ENCODE measurements at regions not wholly inside any gene's neighbourhood (a gene's known extent, or its start where the extent isn't known, plus 50 kb on each side); places are given as distances from the start of the nearest gene placed in this dataset.

DNA sequence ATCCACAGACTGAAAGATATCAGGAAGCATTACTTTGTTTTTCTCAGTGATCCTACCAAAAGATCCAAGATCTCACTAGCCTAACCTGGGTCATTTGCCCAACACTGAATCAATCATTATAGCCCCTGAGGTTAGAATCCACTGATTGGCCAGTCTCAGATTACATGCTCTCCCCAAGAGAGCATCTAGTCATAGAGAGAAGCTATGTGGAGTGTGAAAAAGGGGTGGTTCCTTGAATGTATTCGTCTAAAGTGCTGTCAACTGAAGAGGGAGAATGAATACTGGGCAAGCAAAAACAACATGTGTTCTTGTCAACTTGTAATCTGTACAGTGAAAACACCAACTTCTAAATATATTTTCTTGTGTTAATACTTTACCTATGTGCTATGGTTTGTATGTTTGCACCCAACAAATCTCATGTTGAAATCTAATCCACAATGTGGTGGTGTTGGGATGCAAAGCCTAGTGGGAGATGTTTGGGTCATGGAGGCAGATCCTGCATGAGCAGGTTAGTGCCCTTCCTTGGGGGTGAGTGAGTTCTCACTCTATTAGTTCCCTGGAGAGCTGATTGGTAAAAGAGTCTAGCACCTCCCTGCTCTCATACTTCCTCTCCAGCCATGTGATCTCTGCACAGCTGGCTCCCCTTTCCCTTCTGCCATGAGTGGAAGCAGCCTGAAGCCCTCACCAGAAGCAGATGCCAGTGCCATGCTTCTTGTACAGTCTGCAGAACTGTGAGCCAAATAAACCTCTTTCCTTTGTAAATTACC lies 60.3 kb upstream of the PJA2 start:
- no peak for DNase-seq (ENCODE audit: low read depth, low spot score)

DNA sequence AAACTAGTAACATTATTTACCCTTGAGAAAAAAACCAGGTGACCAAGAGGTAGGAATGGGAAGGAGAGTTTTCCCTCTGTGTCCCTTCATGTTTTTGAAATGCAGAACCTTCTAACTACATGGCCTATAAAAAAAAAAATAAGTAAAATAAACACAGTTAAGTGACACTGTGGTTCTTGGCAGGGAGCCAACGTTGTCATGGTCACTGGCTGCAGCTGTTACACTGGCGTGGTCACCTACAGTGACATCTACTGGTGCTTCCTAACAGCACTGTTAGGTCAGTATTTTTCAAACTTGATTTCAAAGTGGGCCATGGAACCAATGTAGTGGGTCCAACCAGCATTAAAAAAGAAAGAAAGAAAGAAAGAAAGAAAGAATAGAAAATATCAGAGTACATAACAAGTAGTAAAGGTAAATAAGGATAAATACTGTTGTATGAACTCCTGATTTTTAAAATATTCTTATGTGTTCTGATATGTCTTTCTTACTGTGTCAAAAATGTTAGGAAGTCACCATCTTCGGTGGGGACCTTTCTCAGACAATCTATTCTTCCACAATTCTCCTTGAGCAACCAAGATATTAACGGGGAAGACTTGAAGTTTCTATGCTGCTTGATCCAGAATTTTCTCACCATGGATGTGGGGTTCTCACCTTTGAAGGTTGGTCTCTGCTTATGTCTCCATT lies 59.1 kb upstream of the PJA2 start:
- DNase-seq (ENCODE audit: low read depth, low spot score): peak; percentile 90

DNA sequence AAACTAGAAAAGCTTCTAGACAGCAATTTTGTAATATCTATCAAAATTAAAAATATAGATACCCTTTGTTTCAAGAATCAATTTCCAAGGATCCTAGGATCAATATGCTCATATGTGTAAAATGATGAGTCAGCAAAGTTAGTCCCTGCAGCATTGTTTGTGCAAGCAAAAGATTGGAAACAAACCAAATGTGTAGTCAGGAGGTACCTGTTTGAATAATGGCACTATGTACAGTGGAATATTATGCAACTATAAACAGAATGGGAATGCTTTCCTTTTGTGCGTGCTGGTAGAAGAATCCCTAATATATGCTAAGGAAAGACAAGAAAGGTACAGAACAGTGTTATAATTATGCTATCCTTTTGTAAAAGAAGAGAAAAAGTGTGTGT lies 58.5 kb upstream of the PJA2 start:
- DNase-seq (ENCODE audit: low read depth, low spot score): no peak

DNA sequence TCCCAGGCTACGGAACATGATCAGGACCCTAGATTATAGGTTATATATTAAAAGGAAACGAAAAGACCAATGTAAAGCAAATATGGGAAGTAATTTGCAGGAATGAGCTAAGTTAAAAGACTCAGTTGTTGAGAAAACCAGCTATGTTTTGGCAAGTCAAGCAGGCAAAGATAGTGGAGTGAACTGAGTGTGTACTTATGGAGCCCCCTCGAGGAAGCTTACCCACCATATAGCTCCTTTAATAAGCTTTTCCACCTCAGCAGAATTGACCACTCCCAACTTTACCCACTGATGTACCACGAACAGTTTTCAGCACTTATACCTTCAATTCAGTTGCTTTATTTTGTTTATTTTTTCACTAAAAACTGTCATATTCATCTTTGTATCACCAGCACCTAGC lies 57.3 kb upstream of the PJA2 start:
- no peak for DNase-seq (ENCODE audit: low read depth, low spot score)

Measured in pulmonary artery endothelial cell (primary cell).